B cell (primary cell): ENCODE measurements at regions not wholly inside any gene's neighbourhood (a gene's known extent, or its start where the extent isn't known, plus 50 kb on each side); places are given as distances from the start of the nearest gene placed in this dataset.

Experiments used
- CTCF ChIP-seq: fragments of 200-600 bp; IDR thresholded peaks from one replicate; pipeline ENCODE4 v1.8.0; 2022; ENCODE audit warnings: antibody characterized with exemption, mild to moderate bottlenecking
- EZH2 ChIP-seq: IDR thresholded peaks from 2 replicates; pipeline ENCODE4 v1.6.1; 2012; ENCODE audit warnings: borderline replicate concordance, low read depth, mild to moderate bottlenecking, moderate library complexity, low read length; ENCODE audit not compliant: insufficient read depth, poor library complexity, severe bottlenecking

- TF ChIP-seq CTCF (no peak), EZH2 (no peak)
These were observed 181.4 kb downstream of the GNAT3 start for GRCh38 chr7:80330434-80330833.
